ENCODE measurements at regions not wholly inside any gene's neighbourhood (a gene's known extent, or its start where the extent isn't known, plus 50 kb on each side); places are given as distances from the start of the nearest gene placed in this dataset.

GRCh38 chr2:129812654-129813053 is 166.8 kb upstream of the RAB6C start:
- Histone ChIP-seq H3K9me3 (replicated peaks; ENCODE audit: control insufficient read depth, insufficient read depth, low read length) (no peaks in the 10 kb centered on the region), H3K4me2 (ENCODE audit: insufficient read depth, low read length) (no peak overlapping the region), H2AFZ (ENCODE audit: low read depth, low read length) (no peak overlapping the region), H3K9me1 (replicated peaks; ENCODE audit: control insufficient read depth, extremely low read depth, insufficient read depth, low read length) (no peaks in the 10 kb centered on the region), H3K27me3 (ENCODE audit: control insufficient read depth in 2 of 2, insufficient read depth in 2 of 2, low read length in 2 of 2) (no peaks in the 10 kb centered on the region), H4K20me1 (replicated peaks; ENCODE audit: control insufficient read depth, extremely low read depth, insufficient read depth, low read length) (no peaks in the 10 kb centered on the region), H3K79me2 (ENCODE audit: control insufficient read depth, insufficient read depth, low read length) (no peaks in the 10 kb centered on the region), H3K9ac (replicated peaks; ENCODE audit: extremely low read depth, insufficient read depth, low read length) (no peak overlapping the region), H3K36me3 (ENCODE audit: control insufficient read depth in 2 of 2, extremely low read depth in 1 of 2, insufficient read depth in 2 of 2, low read length in 2 of 2) (no peaks in the 10 kb centered on the region), H3K4me3 (replicated peaks in 1 of 3; ENCODE audit: insufficient read depth in 1 of 3, low read depth in 1 of 3, low read length in 3 of 3) (no peak overlapping the region), H3K27ac (ENCODE audit: insufficient read depth, low read depth, low read length) (no peak overlapping the region), H3K4me1 (ENCODE audit: control insufficient read depth, extremely low read depth, insufficient read depth, low read length) (no peaks in the 10 kb centered on the region)
- ChIA-PET POLR2A (no interaction called here), CTCF (no interaction called here)
- no peak for FAIRE-seq
- dilution Hi-C loops (cut with MboI; ENCODE audit: extremely low pct_ligation_motif_present, low sequenced_read_pairs) = no loop called here
- BruUV-seq (replicated peaks) = no TSS peak
- TF ChIP-seq POLR2A (IDR thresholded peaks at IDR 0.05; ENCODE audit: low read depth, low read length) (no peak), POLR2AphosphoS5 (IDR thresholded peaks at IDR 0.05; ENCODE audit: insufficient read depth, low read depth, low read length) (no peak), FOS (IDR thresholded peaks at IDR 0.05; ENCODE audit: borderline replicate concordance, insufficient read depth, low read length) (no peak), GATA2 (IDR thresholded peaks at IDR 0.05; ENCODE audit: insufficient read depth, insufficient read length, low read depth, low read length) (no peak), EZH2 (IDR thresholded peaks at IDR 0.05; ENCODE audit: borderline replicate concordance, low read depth, low read length, severe bottlenecking) (no peak), MYC (IDR thresholded peaks at IDR 0.05; ENCODE audit: low read depth, low read length) (no peak), JUN (IDR thresholded peaks at IDR 0.05; ENCODE audit: borderline replicate concordance, insufficient read depth, insufficient read length, low read depth) (no peak)
- TF ChIP-seq, protein P1, sequence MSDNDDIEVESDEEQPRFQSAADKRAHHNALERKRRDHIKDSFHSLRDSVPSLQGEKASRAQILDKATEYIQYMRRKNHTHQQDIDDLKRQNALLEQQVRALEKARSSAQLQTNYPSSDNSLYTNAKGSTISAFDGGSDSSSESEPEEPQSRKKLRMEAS (IDR thresholded peaks at IDR 0.05; ENCODE audit: insufficient read depth, insufficient read length) = no peak
- TF ChIP-seq, protein P2, sequence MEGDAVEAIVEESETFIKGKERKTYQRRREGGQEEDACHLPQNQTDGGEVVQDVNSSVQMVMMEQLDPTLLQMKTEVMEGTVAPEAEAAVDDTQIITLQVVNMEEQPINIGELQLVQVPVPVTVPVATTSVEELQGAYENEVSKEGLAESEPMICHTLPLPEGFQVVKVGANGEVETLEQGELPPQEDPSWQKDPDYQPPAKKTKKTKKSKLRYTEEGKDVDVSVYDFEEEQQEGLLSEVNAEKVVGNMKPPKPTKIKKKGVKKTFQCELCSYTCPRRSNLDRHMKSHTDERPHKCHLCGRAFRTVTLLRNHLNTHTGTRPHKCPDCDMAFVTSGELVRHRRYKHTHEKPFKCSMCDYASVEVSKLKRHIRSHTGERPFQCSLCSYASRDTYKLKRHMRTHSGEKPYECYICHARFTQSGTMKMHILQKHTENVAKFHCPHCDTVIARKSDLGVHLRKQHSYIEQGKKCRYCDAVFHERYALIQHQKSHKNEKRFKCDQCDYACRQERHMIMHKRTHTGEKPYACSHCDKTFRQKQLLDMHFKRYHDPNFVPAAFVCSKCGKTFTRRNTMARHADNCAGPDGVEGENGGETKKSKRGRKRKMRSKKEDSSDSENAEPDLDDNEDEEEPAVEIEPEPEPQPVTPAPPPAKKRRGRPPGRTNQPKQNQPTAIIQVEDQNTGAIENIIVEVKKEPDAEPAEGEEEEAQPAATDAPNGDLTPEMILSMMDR (IDR thresholded peaks at IDR 0.05; ENCODE audit: extremely low read depth in 1 of 2, insufficient read depth in 1 of 2, low read depth in 1 of 2, low read length in 2 of 2) = no peak
- intact Hi-C loops (cut with micrococcal nuclease) = no loop called here
- DNase-seq (ENCODE audit: low read depth, low spot score) = no peak
